Esophagus muscularis mucosa (tissue), 4 donors: ENCODE measurements at regions not wholly inside any gene's neighbourhood (a gene's known extent, or its start where the extent isn't known, plus 50 kb on each side); places are given as distances from the start of the nearest gene placed in this dataset.

Experiments
- DNase-seq: peaks from one replicate; pipeline ENCODE4 v3.0.0-alpha.2; 2017; ENCODE audit errors: extremely low spot score
- H3K27ac ChIP-seq, 4 donors: fragments of 200-600 bp; sonication (generic); replicated peaks in 1 of 4; 1 replicate in 3 of 4; 2 replicates in 1 of 4; pipeline ENCODE4 v1.5.1; 2016 to 2019; ENCODE audit warnings: mild to moderate bottlenecking in 1 of 4
- H3K27me3 ChIP-seq, 4 donors: fragments of 200-600 bp; sonication (generic); one replicate each; pipeline versions ENCODE4 v1.5.1 to v1.6.0; 2016 to 2019
- H3K36me3 ChIP-seq, 4 donors: fragments of 200-600 bp; sonication (generic); one replicate each; pipeline ENCODE4 v1.5.1; 2016 to 2019
- H3K4me1 ChIP-seq, 4 donors: fragments of 200-600 bp; sonication (generic); one replicate each; pipeline ENCODE4 v1.5.1; 2016 to 2019
- H3K4me3 ChIP-seq, 4 donors: fragments of 200-600 bp; sonication (generic); 1 replicate in 2 of 4; 2 replicates in 2 of 4; pipeline ENCODE4 v1.5.1; 2016 to 2019; ENCODE audit warnings: mild to moderate bottlenecking in 4 of 4, moderate library complexity in 1 of 4
- H3K9me3 ChIP-seq, 4 donors: fragments of 200-600 bp; sonication (generic); 1 replicate in 3 of 4; 2 replicates in 1 of 4; pipeline ENCODE4 v1.5.1; 2016 to 2019
- CTCF ChIP-seq, 3 experiments: fragments of 200-600 bp in 2 of 3; fragments of 450-650 bp in 1 of 3; sonication (generic) in 2 of 3; IDR thresholded peaks; one replicate each; pipeline ENCODE4 v1.5.1; 2017 to 2019; ENCODE audit warnings: antibody characterized with exemption in 3 of 3, mild to moderate bottlenecking in 2 of 3, moderate library complexity in 1 of 3
- EP300 ChIP-seq: sonication (generic); formaldehyde crosslinking; IDR thresholded peaks from one replicate; pipeline ENCODE4 v1.6.1; 2017; ENCODE audit warnings: antibody characterized with exemption
- POLR2A ChIP-seq: fragments of 450-650 bp; IDR thresholded peaks from one replicate; pipeline ENCODE4 v1.6.1; 2017; ENCODE audit warnings: antibody characterized with exemption, moderate library complexity, mild to moderate bottlenecking, low read depth
- POLR2AphosphoS5 ChIP-seq, 2 donors: sonication (generic); formaldehyde crosslinking; IDR thresholded peaks; one replicate each; pipeline ENCODE4 v1.6.1; 2017; ENCODE audit warnings: antibody characterized with exemption in 2 of 2
- WGBS: methylation state at CpG from one replicate; pipeline ENCODE4 v1.1.5; 2018; 5-methylcytosine and 5-hydroxymethylcytosine counted together
- intact Hi-C: fragments of 100-400 bp; cut with DNase I; formaldehyde crosslinking; loops from one replicate; pipeline ENCODE4 v1.15.1; 2023

DNA sequence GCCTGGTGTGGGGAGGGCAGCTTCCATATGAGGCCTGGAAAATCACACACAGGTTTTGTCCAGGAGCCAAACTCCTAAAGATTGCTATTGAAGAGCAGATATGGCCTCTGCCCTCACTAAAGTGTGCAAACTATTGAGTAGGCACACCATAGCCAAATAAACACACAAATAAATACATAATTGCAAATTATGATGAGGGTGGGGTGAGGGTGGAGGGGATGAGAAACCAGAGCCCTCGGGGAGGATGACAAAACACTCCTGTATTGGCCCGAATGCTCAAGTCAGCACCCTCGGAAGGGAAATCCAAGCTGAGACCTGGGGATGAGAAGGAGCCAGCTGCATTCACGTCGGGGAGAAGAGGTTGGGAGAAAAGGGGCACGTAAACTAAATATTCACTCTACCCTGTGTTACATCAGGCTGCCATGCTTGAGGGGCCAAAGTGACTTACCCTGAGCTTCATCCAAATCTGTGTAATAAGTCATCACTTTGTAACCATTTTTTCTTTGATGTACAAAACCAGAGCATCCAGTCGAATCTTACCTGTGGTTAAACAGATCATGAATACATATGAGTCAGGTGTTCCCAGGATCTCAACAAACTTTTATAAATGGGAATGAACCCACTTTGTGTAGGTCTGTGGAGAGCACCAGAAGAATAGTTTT, 73.9 kb upstream of the PCSK1 start:
- H3K27ac ChIP-seq: no peak overlapping the region
- peaks cover 0 to 8% (median 0%) of the 10 kb centered on the region in 4 donors for H3K4me1 ChIP-seq
- WGBS: 88% methylated on average over 7 of the region's 7 CpGs
- H3K9me3 ChIP-seq: no peaks in the 10 kb centered on the region
- H3K36me3 ChIP-seq: no peaks in the 10 kb centered on the region
- H3K27me3 ChIP-seq: no peaks in the 10 kb centered on the region
- no peak for DNase-seq
- intact Hi-C loops: no loop called here
- TF ChIP-seq POLR2AphosphoS5 (IDR thresholded peaks at IDR 0.05) (no peak), POLR2A (no peak), CTCF (IDR thresholded peaks at IDR 0.05) (no peak), EP300 (no peak)
- no peak overlapping the region for H3K4me3 ChIP-seq

DNA sequence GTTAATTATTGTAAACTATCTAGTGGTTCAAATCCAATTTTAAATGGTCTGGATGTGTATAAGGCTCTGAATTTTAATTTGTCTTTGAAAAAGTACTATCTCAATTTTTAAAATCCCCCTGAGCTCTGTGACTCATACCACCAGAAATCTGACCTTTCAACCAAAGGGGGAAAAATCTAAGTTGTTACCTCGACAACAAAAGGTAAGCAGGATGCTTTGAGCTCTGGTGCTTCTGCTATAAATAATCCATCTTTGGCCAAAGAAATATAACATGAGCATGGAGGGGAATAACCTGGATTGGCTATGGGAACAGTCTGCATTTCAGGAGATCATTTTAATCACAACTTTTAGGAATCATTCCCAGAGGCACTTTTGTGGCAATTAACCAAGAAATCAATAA, 76.3 kb upstream of the PCSK1 start:
- Histone ChIP-seq H3K36me3 (no peaks in the 10 kb centered on the region), H3K4me1 (peaks cover 0 to 8% (median 0%) of the 10 kb centered on the region in 4 donors), H3K9me3 (no peaks in the 10 kb centered on the region), H3K4me3 (no peak overlapping the region), H3K27ac (peak overlapping the region in 1 of 4 donors; percentile 48), H3K27me3 (no peaks in the 10 kb centered on the region)
- TF ChIP-seq EP300 (no peak), POLR2AphosphoS5 (IDR thresholded peaks at IDR 0.05) (no peak), POLR2A (no peak), CTCF (IDR thresholded peaks at IDR 0.05) (no peak)
- intact Hi-C loops: no loop called here
- WGBS: 0% methylated on average over 1 of the region's 1 CpG
- DNase-seq: no peak

DNA sequence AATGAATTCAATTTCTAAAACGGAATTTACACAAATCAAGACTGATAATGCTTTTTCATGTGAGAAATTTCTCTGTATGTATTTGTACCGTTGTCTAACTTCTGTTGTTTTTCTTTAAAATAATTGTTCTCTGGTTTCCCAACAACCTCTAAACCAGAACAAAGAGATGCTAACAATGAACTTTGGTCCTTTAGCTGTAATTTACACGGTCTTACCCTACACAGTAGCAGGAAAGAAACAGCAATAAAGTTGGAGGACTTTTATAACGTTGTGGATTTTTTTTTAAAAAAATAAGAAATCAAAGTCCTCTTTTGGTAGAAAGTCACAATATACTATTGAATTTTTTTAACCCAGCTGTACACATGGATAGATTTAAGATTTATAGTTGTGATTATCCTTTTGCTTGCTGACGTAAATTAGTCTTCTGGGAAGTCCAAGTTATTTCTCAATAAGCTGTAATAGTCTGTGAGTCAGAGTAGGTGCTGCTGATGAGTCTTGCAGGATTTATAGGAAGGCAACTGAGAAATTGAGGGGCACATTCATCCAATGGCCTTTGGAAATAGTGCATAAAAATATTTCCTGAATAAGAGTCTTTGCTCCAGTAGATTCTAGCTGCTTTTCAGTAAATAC, 76.8 kb upstream of the PCSK1 start:
- Histone ChIP-seq H3K4me3 (no peak overlapping the region), H3K4me1 (peaks cover 0 to 8% (median 0%) of the 10 kb centered on the region in 4 donors), H3K9me3 (no peaks in the 10 kb centered on the region), H3K27me3 (no peaks in the 10 kb centered on the region), H3K27ac (peak overlapping the region in 1 of 4 donors; percentile 48), H3K36me3 (no peaks in the 10 kb centered on the region)
- intact Hi-C loops: no loop called here
- no peak for DNase-seq
- peak; percentile 8 for TF ChIP-seq EP300
- TF ChIP-seq POLR2AphosphoS5 (IDR thresholded peaks at IDR 0.05): peak in 1 of 2 donors; percentile 42
- no peak for TF ChIP-seq POLR2A
- WGBS: 59% methylated on average over 5 of the region's 5 CpGs

- H3K4me3 ChIP-seq: peak overlapping the region in 1 of 4 donors; percentile 10
- 27% methylated on average over 6 of the region's 6 CpGs for WGBS
- no peak for DNase-seq
- H3K9me3 ChIP-seq: no peaks in the 10 kb centered on the region
- peak overlapping the region in 3 of 4 donors; percentile 4 to 53 (median 7) for H3K27ac ChIP-seq
- H3K4me1 ChIP-seq: peaks cover 0 to 22% (median 18%) of the 10 kb centered on the region in 4 donors
- no peaks in the 10 kb centered on the region for H3K36me3 ChIP-seq
- H3K27me3 ChIP-seq: no peaks in the 10 kb centered on the region
- intact Hi-C loops: loop anchor here (2.0 kb wide), 1 partner anchor 32 kb away; no protein-coding TSS in a partner anchor
- no peak for TF ChIP-seq POLR2AphosphoS5 (IDR thresholded peaks at IDR 0.05)
- TF ChIP-seq EP300: no peak
- TF ChIP-seq CTCF (IDR thresholded peaks at IDR 0.05): no peak
- TF ChIP-seq POLR2A: no peak
Measured at GRCh38 chr5:96516631-96517071, 83.6 kb upstream of the PCSK1 start.

GRCh38 chr5:96517295-96517694, 84.2 kb upstream of the PCSK1 start:
- no peak for TF ChIP-seq CTCF (IDR thresholded peaks at IDR 0.05)
- no peak for TF ChIP-seq POLR2A
- no peak for TF ChIP-seq EP300
- TF ChIP-seq POLR2AphosphoS5 (IDR thresholded peaks at IDR 0.05): no peak
- Histone ChIP-seq H3K27ac (peak overlapping the region in 3 of 4 donors; percentile 4 to 53 (median 7)), H3K36me3 (no peaks in the 10 kb centered on the region), H3K4me3 (no peak overlapping the region), H3K9me3 (no peaks in the 10 kb centered on the region), H3K27me3 (no peaks in the 10 kb centered on the region), H3K4me1 (peaks cover 0 to 22% (median 18%) of the 10 kb centered on the region in 4 donors)
- intact Hi-C loops: loop anchor here (2.0 kb wide), 1 partner anchor 32 kb away; no protein-coding TSS in a partner anchor
- no peak for DNase-seq
- 18% methylated on average over 4 of the region's 4 CpGs for WGBS
